Aorta (tissue), 5 donors: ENCODE measurements at regions not wholly inside any gene's neighbourhood (a gene's known extent, or its start where the extent isn't known, plus 50 kb on each side); places are given as distances from the start of the nearest gene placed in this dataset.
"Not testable (repeated sequence)": the region's sequence is repeated elsewhere in the genome, so short reads cannot be mapped to it uniquely, and the experiment has no call there.

Experiments used
- ATAC-seq: fragments of 200-7000 bp; cut with Tn5 transposase; one replicate; pipeline ENCODE4 v1.9.1; 2022; ENCODE audit warnings: moderate library complexity; ENCODE audit not compliant: low FRiP score
- DNase-seq, 2 donors: peaks; one replicate each; pipeline ENCODE4 v3.0.0-alpha.2; 2020
- H3K27ac ChIP-seq, 2 donors: one replicate each; pipeline ENCODE4 v1.5.1; 2013; ENCODE audit warnings: low read length in 2 of 2, mild to moderate bottlenecking in 2 of 2, moderate library complexity in 2 of 2, control low read depth in 1 of 2, inconsistent platforms in 1 of 2, low read depth in 1 of 2
- H3K27me3 ChIP-seq, 2 donors: one replicate each; pipeline ENCODE4 v1.6.1; 2013; ENCODE audit warnings: control low read depth in 1 of 2, low read length in 1 of 2, mild to moderate bottlenecking in 1 of 2, moderate library complexity in 1 of 2; ENCODE audit not compliant: insufficient read depth in 2 of 2, control insufficient read depth in 1 of 2
- H3K36me3 ChIP-seq, 2 donors: one replicate each; pipeline ENCODE4 v1.6.1; 2013; ENCODE audit warnings: control low read depth in 1 of 2, low read length in 1 of 2, mild to moderate bottlenecking in 1 of 2; ENCODE audit not compliant: insufficient read depth in 2 of 2, control insufficient read depth in 1 of 2
- H3K4me1 ChIP-seq, 2 donors: one replicate each; pipeline ENCODE4 v1.6.1; 2013; ENCODE audit warnings: low read length in 2 of 2, control low read depth in 1 of 2, mild to moderate bottlenecking in 1 of 2, moderate library complexity in 1 of 2; ENCODE audit not compliant: insufficient read depth in 2 of 2, control insufficient read depth in 1 of 2
- H3K4me3 ChIP-seq, 2 donors: one replicate each; pipeline ENCODE4 v1.5.1; 2013; ENCODE audit warnings: low read length in 2 of 2, control low read depth in 1 of 2, mild to moderate bottlenecking in 1 of 2
- H3K9me3 ChIP-seq: one replicate; pipeline ENCODE4 v1.6.1; 2013; ENCODE audit warnings: mild to moderate bottlenecking, low read length; ENCODE audit not compliant: control insufficient read depth
- WGBS, 2 donors: extraction: QIAGEN DNeasy Blood & Tissue Kit; methylation state at CpG; one replicate each; pipeline ENCODE4 v1.1.7; 2013; 5-methylcytosine and 5-hydroxymethylcytosine counted together
- intact Hi-C, 2 donors: fragments of 100-400 bp; cut with DNase I; formaldehyde crosslinking; loops; one replicate each; pipeline versions ENCODE4 v1.14.2 to v1.15.0; 2022
- donor health status: healthy with polysubstance abuse.
- donor health status: Bipolar disorder and iron deficiency.
- donor health status: DM: no; HTN: no; CAD: no.
- donor health status: DM: no; HTN: no; CAD: no.
- donor health status: DM: yes; HTN: yes; CAD: no.

DNA sequence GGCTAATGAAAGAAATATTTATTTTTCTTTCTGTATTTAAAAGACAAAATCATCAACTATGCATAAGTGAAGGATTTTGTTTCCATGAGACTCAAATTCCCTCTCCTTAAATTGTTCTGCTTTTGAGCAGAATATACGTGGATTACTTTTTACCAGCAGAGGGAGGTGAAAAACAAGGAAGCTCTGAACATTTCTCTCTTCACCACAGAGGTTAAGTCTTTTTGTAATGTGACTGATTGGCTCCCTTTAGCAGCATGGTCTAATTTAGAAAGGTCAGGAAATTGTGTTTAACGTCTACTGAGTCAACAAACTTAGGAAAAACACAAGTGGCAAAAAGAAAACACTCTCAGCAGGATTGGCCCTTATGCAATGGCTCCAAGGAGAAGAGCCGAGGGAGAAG lies 55.1 kb upstream of the F9 start:
- ATAC-seq (no peak), DNase-seq (no peak)
- Histone ChIP-seq H3K27me3 (no peaks in the 10 kb centered on the region), H3K4me3 (no peak overlapping the region), H3K27ac (no peak overlapping the region), H3K9me3 (no peaks in the 10 kb centered on the region), H3K4me1 (no peaks in the 10 kb centered on the region), H3K36me3 (no peaks in the 10 kb centered on the region)
- 30 to 31% methylated on average over 3 of the region's 3 CpGs for WGBS, 2 donors
- intact Hi-C loops, result no loop called here

GRCh38 chrX:139461945-139462344 lies 68.6 kb upstream of the F9 start:
- H3K4me3 ChIP-seq, DNase-seq, ATAC-seq, intact Hi-C loops, H3K27me3 ChIP-seq, H3K9me3 ChIP-seq, H3K36me3 ChIP-seq, H3K27ac ChIP-seq, H3K4me1 ChIP-seq: not testable (repeated sequence)
- WGBS, 2 donors, result 70 to 81% methylated on average over 1 of the region's 1 CpG

- WGBS, 2 donors, result 42 to 78% methylated on average over 1 of the region's 1 CpG
- no peaks in the 10 kb centered on the region for H3K36me3 ChIP-seq
- intact Hi-C loops, result no loop called here
Observed at GRCh38 chrX:139454743-139455142, 75.8 kb upstream of the F9 start.

GRCh38 chrX:139448996-139449395 lies 81.5 kb upstream of the F9 start:
- H3K4me1 ChIP-seq, result no peaks in the 10 kb centered on the region
- no peak overlapping the region for H3K4me3 ChIP-seq
- ATAC-seq (no peak), DNase-seq (no peak)
- WGBS, 2 donors, result 41 to 48% methylated on average over 2 of the region's 2 CpGs
- H3K36me3 ChIP-seq, result no peaks in the 10 kb centered on the region
- H3K9me3 ChIP-seq, result no peaks in the 10 kb centered on the region
- no peaks in the 10 kb centered on the region for H3K27me3 ChIP-seq
- H3K27ac ChIP-seq, result no peak overlapping the region
- intact Hi-C loops, result no loop called here

More at GRCh38 chrX:139454743-139455142, 75.8 kb upstream of the F9 start:
- no peaks in the 10 kb centered on the region for H3K27me3 ChIP-seq
- H3K4me3 ChIP-seq, result no peak overlapping the region
- ATAC-seq (no peak), DNase-seq (no peak)
- no peaks in the 10 kb centered on the region for H3K4me1 ChIP-seq
- no peak overlapping the region for H3K27ac ChIP-seq
- no peaks in the 10 kb centered on the region for H3K9me3 ChIP-seq

DNA sequence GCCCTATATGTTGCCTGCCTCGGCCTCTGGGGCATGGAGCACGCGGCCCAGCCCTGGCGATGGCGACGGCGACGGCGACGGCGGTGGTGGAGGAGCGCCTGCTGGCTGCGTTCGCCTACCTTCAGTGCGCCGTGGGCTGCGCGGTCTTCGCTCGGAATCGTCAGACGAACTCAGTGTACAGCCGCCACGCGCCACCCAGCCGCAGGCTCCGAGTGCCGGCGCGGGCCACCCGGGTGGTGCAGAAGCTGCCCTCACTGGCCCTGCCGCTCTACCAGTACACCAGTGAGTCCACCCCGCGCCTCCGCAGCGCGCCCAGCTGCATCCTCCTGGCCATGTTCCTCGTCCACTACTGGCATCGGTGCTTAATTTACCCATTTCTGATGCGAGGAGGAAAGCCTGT lies 83.7 kb upstream of the F9 start:
- H3K27ac ChIP-seq, result no peak overlapping the region
- DNase-seq (no peak), ATAC-seq (no peak)
- WGBS, 2 donors, result 91 to 97% methylated on average over 40 of the region's 40 CpGs
- no peaks in the 10 kb centered on the region for H3K9me3 ChIP-seq
- no peak overlapping the region for H3K4me3 ChIP-seq
- H3K36me3 ChIP-seq, result no peaks in the 10 kb centered on the region
- no peaks in the 10 kb centered on the region for H3K4me1 ChIP-seq
- H3K27me3 ChIP-seq, result no peaks in the 10 kb centered on the region
- intact Hi-C loops, result no loop called here

- no peak for DNase-seq
Observed at GRCh38 chrX:139429913-139430312, 100.6 kb upstream of the F9 start.

DNA sequence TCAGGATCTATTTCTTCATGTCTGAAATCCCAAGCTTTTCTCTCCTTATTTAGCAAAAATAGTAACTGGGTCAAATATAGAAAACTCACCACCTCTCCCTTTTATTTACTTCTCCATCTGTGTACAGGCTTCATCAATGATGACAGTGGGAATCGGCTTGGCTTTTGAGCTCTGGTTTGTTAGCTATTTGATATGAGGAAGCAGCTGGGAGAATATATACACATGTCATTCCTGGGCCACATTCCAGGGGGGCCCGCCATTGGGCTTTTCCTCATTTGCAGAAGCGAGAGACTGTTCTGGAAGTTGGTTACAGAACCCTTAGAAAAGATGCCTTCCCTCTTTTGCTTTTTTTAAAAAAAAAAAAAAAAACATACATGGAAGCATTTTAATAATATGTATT lies 107.4 kb upstream of the F9 start:
- H3K9me3 ChIP-seq, result no peaks in the 10 kb centered on the region
- intact Hi-C loops, result no loop called here
- no peaks in the 10 kb centered on the region for H3K4me1 ChIP-seq
- WGBS, 2 donors, result 40 to 48% methylated on average over 3 of the region's 3 CpGs
- DNase-seq, result peak in 1 of 2 donors; percentile 51
- H3K27ac ChIP-seq, result no peak overlapping the region
- no peak for ATAC-seq
- no peaks in the 10 kb centered on the region for H3K27me3 ChIP-seq
- H3K4me3 ChIP-seq, result no peak overlapping the region
- no peaks in the 10 kb centered on the region for H3K36me3 ChIP-seq

More at GRCh38 chrX:139429913-139430312, 100.6 kb upstream of the F9 start:
- no peaks in the 10 kb centered on the region for H3K36me3 ChIP-seq
- 3 to 21% methylated on average over 2 of the region's 2 CpGs for WGBS, 2 donors
- intact Hi-C loops, result no loop called here
- H3K27ac ChIP-seq, result no peak overlapping the region
- no peaks in the 10 kb centered on the region for H3K4me1 ChIP-seq
- no peak overlapping the region for H3K4me3 ChIP-seq
- ATAC-seq, result no peak
- H3K27me3 ChIP-seq, result no peaks in the 10 kb centered on the region
- no peaks in the 10 kb centered on the region for H3K9me3 ChIP-seq

DNA sequence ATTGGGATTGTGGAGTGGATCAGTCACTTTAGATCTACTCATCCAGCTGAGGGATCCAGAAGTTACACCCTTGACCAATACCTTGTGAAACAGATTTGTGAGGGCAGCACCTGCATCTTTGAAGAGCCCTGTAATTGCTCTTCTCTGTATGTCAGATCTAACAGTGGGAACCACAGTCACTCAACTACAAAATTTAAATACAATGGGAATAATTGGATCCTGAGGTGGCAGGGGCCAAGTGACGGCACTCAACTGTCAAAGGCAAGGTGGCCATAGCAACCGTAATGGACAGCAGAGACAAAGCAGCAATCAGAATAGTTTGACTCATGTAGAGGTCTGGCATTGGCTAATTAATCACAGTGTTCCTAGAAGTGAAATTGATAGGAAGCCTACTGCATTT lies 132.3 kb upstream of the F9 start:
- 95 to 96% methylated on average over 2 of the region's 2 CpGs for WGBS, 2 donors
- H3K27me3 ChIP-seq, intact Hi-C loops, H3K9me3 ChIP-seq, H3K4me3 ChIP-seq, H3K4me1 ChIP-seq, H3K36me3 ChIP-seq, DNase-seq, ATAC-seq, H3K27ac ChIP-seq: not testable (repeated sequence)

- WGBS, 2 donors, result 52 to 54% methylated on average over 3 of the region's 3 CpGs
- intact Hi-C loops, result no loop called here
- no peak for ATAC-seq
- H3K27ac ChIP-seq, result no peak overlapping the region
- no peaks in the 10 kb centered on the region for H3K9me3 ChIP-seq
- H3K36me3 ChIP-seq, result no peaks in the 10 kb centered on the region
- H3K27me3 ChIP-seq, result no peaks in the 10 kb centered on the region
- no peaks in the 10 kb centered on the region for H3K4me1 ChIP-seq
- H3K4me3 ChIP-seq, result no peak overlapping the region
- DNase-seq, result no peak
Observed at GRCh38 chrX:139388254-139388653, 142.3 kb upstream of the F9 start.
